HG03575 (cell line): ENCODE measurements at regions not wholly inside any gene's neighbourhood (a gene's known extent, or its start where the extent isn't known, plus 50 kb on each side); places are given as distances from the start of the nearest gene placed in this dataset.

Experiments used
- ATAC-seq: cut with Tn5 transposase; IDR thresholded peaks from one replicate; pipeline ENCODE4 v1.9.1; 2021; ENCODE audit not compliant: unreplicated experiment, insufficient number of reproducible peaks, low FRiP score; ENCODE audit errors: extremely low read depth

DNA sequence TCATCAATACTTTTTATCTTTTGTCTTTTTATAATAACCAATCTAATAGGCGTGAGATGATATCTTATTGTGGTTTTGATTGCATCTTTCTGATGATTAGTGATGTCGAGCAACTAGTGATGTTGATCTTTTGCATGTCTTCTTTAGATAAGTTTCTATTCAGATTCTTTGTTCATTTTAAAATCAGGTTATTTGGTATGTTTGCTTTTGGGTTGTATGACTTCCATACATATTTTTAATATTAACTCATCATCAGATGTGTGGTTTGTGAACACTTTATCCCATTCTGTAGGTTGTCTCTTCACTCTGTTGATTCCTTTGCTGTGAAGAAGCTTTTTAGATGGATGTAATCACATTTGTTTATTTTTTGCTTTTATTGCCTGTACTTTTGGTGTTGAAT, 295.8 kb downstream of the BCKDHB start:
- no peak for ATAC-seq
